Activated CD8-positive, alpha-beta T cell treated with anti-CD3 and anti-CD28 coated beads for 36 hours (primary cell): ENCODE measurements at regions not wholly inside any gene's neighbourhood (a gene's known extent, or its start where the extent isn't known, plus 50 kb on each side); places are given as distances from the start of the nearest gene placed in this dataset.

ENCODE experiments used
- ATAC-seq: fragments of 200-7000 bp; cut with Tn5 transposase; one replicate; pipeline ENCODE4 v1.10.0; 2021; ENCODE audit warnings: mild to moderate bottlenecking, moderate library complexity
- CTCF ChIA-PET: fragments of 350-600 bp; sonication (Branson Sonifier 250); formaldehyde crosslinking; loops from one replicate; lab custom pipeline; 2021; ENCODE audit warnings: antibody characterized with exemption; lab: Charles Lee
- POLR2A ChIA-PET: fragments of 350-600 bp; sonication (Branson Sonifier 250); formaldehyde crosslinking; loops from one replicate; lab custom pipeline; 2021; ENCODE audit warnings: antibody characterized with exemption; lab: Charles Lee
- DNase-seq: peaks from one replicate; pipeline ENCODE4 v3.0.0-alpha.2; 2020
- H3K27ac Mint-ChIP-seq: one replicate; pipeline ENCODE4 v1.8.0; 2021; ENCODE audit warnings: mild to moderate bottlenecking, mixed read lengths
- H3K27me3 Mint-ChIP-seq: one replicate; pipeline ENCODE4 v1.8.0; 2021; ENCODE audit warnings: mixed read lengths
- H3K36me3 Mint-ChIP-seq: one replicate; pipeline ENCODE4 v1.8.0; 2021; ENCODE audit warnings: low read depth, mixed read lengths
- H3K4me1 Mint-ChIP-seq: one replicate; pipeline ENCODE4 v1.8.0; 2021; ENCODE audit warnings: low read depth, mixed read lengths
- H3K4me3 Mint-ChIP-seq: one replicate; pipeline ENCODE4 v1.8.0; 2021; ENCODE audit warnings: mild to moderate bottlenecking, moderate library complexity, mixed read lengths
- H3K9me3 Mint-ChIP-seq: one replicate; pipeline ENCODE4 v1.8.0; 2021; ENCODE audit warnings: mixed read lengths
- CTCF ChIP-seq: fragments of 200-600 bp; IDR thresholded peaks from one replicate; pipeline ENCODE4 v1.8.0; 2022; ENCODE audit warnings: antibody characterized with exemption, mild to moderate bottlenecking
- intact Hi-C: fragments of 100-400 bp; cut with micrococcal nuclease; formaldehyde crosslinking; loops from one replicate; pipeline ENCODE4 v1.10.0; 2022

GRCh38 chr11:101727451-101727850 is 143.6 kb upstream of the TRPC6 start:
- Mint-ChIP-seq H3K4me3 (no peak overlapping the region), H3K27ac (no peak overlapping the region), H3K36me3 (no peaks in the 10 kb centered on the region), H3K9me3 (no peaks in the 10 kb centered on the region), H3K27me3 (no peaks in the 10 kb centered on the region), H3K4me1 (no peaks in the 10 kb centered on the region)
- no peak for DNase-seq
- ChIA-PET CTCF (no interaction called here), POLR2A (no interaction called here)
- TF ChIP-seq CTCF = no peak
- ATAC-seq = no peak
- intact Hi-C loops = no loop called here

- Mint-ChIP-seq H3K27ac (no peak overlapping the region), H3K4me3 (no peak overlapping the region), H3K9me3 (no peaks in the 10 kb centered on the region), H3K36me3 (no peaks in the 10 kb centered on the region), H3K4me1 (no peaks in the 10 kb centered on the region), H3K27me3 (no peaks in the 10 kb centered on the region)
- no peak for DNase-seq
- ChIA-PET POLR2A (no interaction called here), CTCF (no interaction called here)
- ATAC-seq = no peak
- no peak for TF ChIP-seq CTCF
- intact Hi-C loops = no loop called here
Observed at GRCh38 chr11:101726988-101727387, 143.2 kb upstream of the TRPC6 start.

GRCh38 chr11:101723371-101723770 is 139.6 kb upstream of the TRPC6 start:
- ATAC-seq (no peak), DNase-seq (no peak)
- Mint-ChIP-seq H3K4me1 (no peaks in the 10 kb centered on the region), H3K4me3 (no peak overlapping the region), H3K27ac (no peak overlapping the region), H3K27me3 (no peaks in the 10 kb centered on the region), H3K9me3 (peaks cover 6% of the 10 kb centered on the region), H3K36me3 (no peaks in the 10 kb centered on the region)
- POLR2A ChIA-PET = no interaction called here
- intact Hi-C loops = no loop called here
- CTCF ChIA-PET = no interaction called here
- no peak for TF ChIP-seq CTCF

- H3K9me3 Mint-ChIP-seq = peaks cover 6% of the 10 kb centered on the region
- no peak for TF ChIP-seq CTCF
- no peak overlapping the region for H3K27ac Mint-ChIP-seq
- H3K4me1 Mint-ChIP-seq = no peaks in the 10 kb centered on the region
- ChIA-PET CTCF (no interaction called here), POLR2A (no interaction called here)
- intact Hi-C loops = no loop called here
- no peaks in the 10 kb centered on the region for H3K27me3 Mint-ChIP-seq
- ATAC-seq (no peak), DNase-seq (no peak)
- H3K4me3 Mint-ChIP-seq = no peak overlapping the region
- no peaks in the 10 kb centered on the region for H3K36me3 Mint-ChIP-seq
Observed at GRCh38 chr11:101721270-101721669, 137.5 kb upstream of the TRPC6 start.

GRCh38 chr11:101718402-101718801 is 134.6 kb upstream of the TRPC6 start:
- intact Hi-C loops = no loop called here
- Mint-ChIP-seq H3K9me3 (peaks cover 6% of the 10 kb centered on the region), H3K36me3 (no peaks in the 10 kb centered on the region), H3K4me3 (no peak overlapping the region), H3K27me3 (no peaks in the 10 kb centered on the region), H3K4me1 (no peaks in the 10 kb centered on the region), H3K27ac (no peak overlapping the region)
- ATAC-seq (no peak), DNase-seq (no peak)
- POLR2A ChIA-PET = no interaction called here
- CTCF ChIA-PET = no interaction called here
- TF ChIP-seq CTCF = no peak
